Trophoblast cell (in vitro differentiated cells and primary cell): ENCODE measurements at regions not wholly inside any gene's neighbourhood (a gene's known extent, or its start where the extent isn't known, plus 50 kb on each side); places are given as distances from the start of the nearest gene placed in this dataset.
A peak's percentile ranks its signal among the peaks of the same experiment; 100 is the strongest.

Experiments used
- DNase-seq, 2 donors: peaks; one replicate each; pipeline ENCODE4 v3.0.0-alpha.2; 2016
- H2AFZ ChIP-seq: 2 replicates; pipeline ENCODE4 v1.6.1; 2013; ENCODE audit warnings: low read length, moderate library complexity, mild to moderate bottlenecking; ENCODE audit not compliant: insufficient read depth, poor library complexity
- H2AK5ac ChIP-seq: 2 replicates; pipeline ENCODE4 v1.6.1; 2013; ENCODE audit warnings: mild to moderate bottlenecking, low read length
- H2BK120ac ChIP-seq: 2 replicates; pipeline ENCODE4 v1.6.1; 2013; ENCODE audit warnings: low read length, mild to moderate bottlenecking, moderate library complexity; ENCODE audit not compliant: insufficient read depth, poor library complexity
- H2BK12ac ChIP-seq: 2 replicates; pipeline ENCODE4 v1.6.1; 2013; ENCODE audit warnings: mild to moderate bottlenecking, low read length, moderate library complexity
- H2BK5ac ChIP-seq: 2 replicates; pipeline ENCODE4 v1.6.1; 2013; ENCODE audit warnings: low read length, low read depth, moderate library complexity, mild to moderate bottlenecking; ENCODE audit not compliant: poor library complexity
- H3K14ac ChIP-seq: 2 replicates; pipeline ENCODE4 v1.6.1; 2013; ENCODE audit warnings: mild to moderate bottlenecking, low read length
- H3K18ac ChIP-seq: 2 replicates; pipeline ENCODE4 v1.6.1; 2013; ENCODE audit warnings: mild to moderate bottlenecking, low read length
- H3K23ac ChIP-seq: 2 replicates; pipeline ENCODE4 v1.6.1; 2013; ENCODE audit warnings: low read length
- H3K27ac ChIP-seq: 2 replicates; pipeline ENCODE4 v1.5.1; 2013; ENCODE audit warnings: low read depth, mild to moderate bottlenecking, inconsistent platforms, low read length, moderate library complexity
- H3K27me3 ChIP-seq: 2 replicates; pipeline ENCODE4 v1.6.1; 2013; ENCODE audit warnings: inconsistent platforms, mild to moderate bottlenecking, low read length, moderate library complexity; ENCODE audit not compliant: insufficient read depth
- H3K36me3 ChIP-seq, 2 experiments: 1 replicate in 1 of 2; 2 replicates in 1 of 2; pipeline ENCODE4 v1.6.1; 2013; ENCODE audit warnings: low read length in 2 of 2, mild to moderate bottlenecking in 2 of 2, moderate library complexity in 1 of 2; ENCODE audit not compliant: insufficient read depth in 2 of 2, control insufficient read depth in 1 of 2
- H3K4ac ChIP-seq: 2 replicates; pipeline ENCODE4 v1.6.1; 2013; ENCODE audit warnings: low read depth, mild to moderate bottlenecking, low read length, moderate library complexity
- H3K4me1 ChIP-seq, 2 experiments: 1 replicate in 1 of 2; 2 replicates in 1 of 2; pipeline ENCODE4 v1.6.1; 2013; ENCODE audit warnings: low read length in 2 of 2, mild to moderate bottlenecking in 2 of 2, moderate library complexity in 1 of 2; ENCODE audit not compliant: insufficient read depth in 2 of 2, control insufficient read depth in 1 of 2
- H3K4me2 ChIP-seq: 2 replicates; pipeline ENCODE4 v1.6.1; 2013; ENCODE audit warnings: inconsistent platforms, mild to moderate bottlenecking, low read length, moderate library complexity
- H3K4me3 ChIP-seq: 2 replicates; pipeline ENCODE4 v1.5.1; 2013; ENCODE audit warnings: mild to moderate bottlenecking, low read depth, low read length, inconsistent platforms
- H3K79me1 ChIP-seq: one replicate; pipeline ENCODE4 v1.6.1; 2013; ENCODE audit warnings: low read length
- H3K79me2 ChIP-seq: 2 replicates; pipeline ENCODE4 v1.6.1; 2013; ENCODE audit warnings: low read length, mild to moderate bottlenecking; ENCODE audit not compliant: control insufficient read depth, insufficient read depth, poor library complexity
- H3K9ac ChIP-seq: 2 replicates; pipeline ENCODE4 v1.6.1; 2013; ENCODE audit warnings: mild to moderate bottlenecking, low read length
- H3K9me3 ChIP-seq: 2 replicates; pipeline ENCODE4 v1.6.1; 2013; ENCODE audit warnings: low read depth, mild to moderate bottlenecking, control low read depth, inconsistent platforms, low read length; ENCODE audit not compliant: insufficient read depth
- H4K12ac ChIP-seq: 2 replicates; pipeline ENCODE4 v1.6.1; 2013; ENCODE audit warnings: low read depth, mild to moderate bottlenecking, low read length, moderate library complexity
- H4K8ac ChIP-seq: 2 replicates; pipeline ENCODE4 v1.6.1; 2013; ENCODE audit warnings: low read depth, mild to moderate bottlenecking, low read length, moderate library complexity
- H4K91ac ChIP-seq: one replicate; pipeline ENCODE4 v1.6.1; 2013; ENCODE audit warnings: low read depth, mild to moderate bottlenecking, low read length, moderate library complexity
- WGBS: extraction: QIAGEN DNeasy Blood & Tissue Kit; methylation state at CpG from one replicate; pipeline ENCODE4 v1.1.7; 2013; ENCODE audit warnings: missing lambda C conversion rate; ENCODE audit not compliant: insufficient read length, insufficient coverage; ENCODE audit errors: extremely low coverage; 5-methylcytosine and 5-hydroxymethylcytosine counted together

DNA sequence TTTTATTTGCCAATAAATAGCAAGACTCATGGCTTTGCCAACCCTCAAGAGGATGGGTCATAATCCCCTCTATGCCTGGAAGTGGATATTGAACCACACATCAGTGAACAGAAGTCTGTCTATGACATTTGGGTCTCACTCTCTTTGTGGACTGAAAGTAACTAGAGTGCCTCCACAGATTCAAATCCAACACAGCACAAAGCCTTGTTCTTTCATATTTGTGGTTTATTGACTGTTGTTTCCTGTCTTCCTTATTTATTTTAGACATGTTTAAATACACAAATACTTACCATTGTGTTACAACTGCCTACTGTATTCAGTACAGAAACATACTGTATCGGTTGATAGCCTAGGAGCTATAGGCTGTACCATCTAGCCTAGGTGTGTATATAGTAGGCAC lies 121.9 kb downstream of the TSN start:
- no peak overlapping the region for H3K4me3 ChIP-seq
- no peaks in the 10 kb centered on the region for H3K79me1 ChIP-seq
- H3K36me3 ChIP-seq: no peaks in the 10 kb centered on the region
- no peak overlapping the region for H3K4me2 ChIP-seq
- no peak overlapping the region for H2AK5ac ChIP-seq
- no peaks in the 10 kb centered on the region for H3K4me1 ChIP-seq
- H4K12ac ChIP-seq: no peak overlapping the region
- H3K9me3 ChIP-seq: no peaks in the 10 kb centered on the region
- no peak overlapping the region for H2BK120ac ChIP-seq
- H3K79me2 ChIP-seq: no peaks in the 10 kb centered on the region
- no peaks in the 10 kb centered on the region for H3K27me3 ChIP-seq
- WGBS: no CpG with 5 or more reads among the region's 1 CpG
- H3K14ac ChIP-seq: no peak overlapping the region
- H2BK12ac ChIP-seq: no peak overlapping the region
- no peak overlapping the region for H2BK5ac ChIP-seq
- H4K8ac ChIP-seq: no peak overlapping the region
- no peak overlapping the region for H2AFZ ChIP-seq
- no peak overlapping the region for H3K9ac ChIP-seq
- no peak overlapping the region for H3K23ac ChIP-seq
- no peak overlapping the region for H4K91ac ChIP-seq
- H3K4ac ChIP-seq: no peak overlapping the region
- DNase-seq: no peak
- no peak overlapping the region for H3K27ac ChIP-seq
- H3K18ac ChIP-seq: no peak overlapping the region

DNA sequence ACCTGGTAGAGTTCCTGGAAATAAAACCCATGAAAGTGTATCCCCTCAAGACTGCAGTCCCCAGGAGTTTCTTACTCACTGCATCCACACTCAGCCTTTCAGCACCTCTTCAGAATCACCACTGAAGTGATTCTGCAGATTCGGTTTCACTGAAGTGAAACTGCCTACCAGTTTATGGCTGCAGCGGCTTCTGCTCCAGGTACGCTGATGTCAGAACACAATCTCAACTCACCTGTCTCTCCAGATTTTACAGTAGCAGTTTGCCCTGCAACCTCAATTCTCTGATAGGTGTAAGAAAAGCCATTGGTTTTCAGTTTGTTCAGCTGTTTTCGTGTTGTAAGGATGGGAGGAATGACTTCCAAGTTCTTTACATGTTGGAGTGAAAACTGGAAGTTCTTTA lies 124.8 kb downstream of the TSN start:
- Histone ChIP-seq H3K9me3 (no peaks in the 10 kb centered on the region), H3K18ac (no peak overlapping the region), H3K23ac (no peak overlapping the region), H3K79me2 (no peaks in the 10 kb centered on the region), H2BK12ac (no peak overlapping the region), H2BK5ac (no peak overlapping the region), H2BK120ac (no peak overlapping the region), H4K12ac (no peak overlapping the region), H4K8ac (no peak overlapping the region), H3K4me1 (peaks cover 0 to 3% of the 10 kb centered on the region in 2 experiments), H4K91ac (no peak overlapping the region), H2AFZ (no peak overlapping the region), H3K14ac (no peak overlapping the region), H3K27ac (no peak overlapping the region), H3K79me1 (no peaks in the 10 kb centered on the region), H3K36me3 (no peaks in the 10 kb centered on the region), H2AK5ac (no peak overlapping the region), H3K9ac (no peak overlapping the region), H3K4ac (no peak overlapping the region), H3K27me3 (no peaks in the 10 kb centered on the region), H3K4me3 (no peak overlapping the region), H3K4me2 (no peak overlapping the region)
- no peak for DNase-seq
- no CpG with 5 or more reads among the region's 4 CpGs for WGBS

DNA sequence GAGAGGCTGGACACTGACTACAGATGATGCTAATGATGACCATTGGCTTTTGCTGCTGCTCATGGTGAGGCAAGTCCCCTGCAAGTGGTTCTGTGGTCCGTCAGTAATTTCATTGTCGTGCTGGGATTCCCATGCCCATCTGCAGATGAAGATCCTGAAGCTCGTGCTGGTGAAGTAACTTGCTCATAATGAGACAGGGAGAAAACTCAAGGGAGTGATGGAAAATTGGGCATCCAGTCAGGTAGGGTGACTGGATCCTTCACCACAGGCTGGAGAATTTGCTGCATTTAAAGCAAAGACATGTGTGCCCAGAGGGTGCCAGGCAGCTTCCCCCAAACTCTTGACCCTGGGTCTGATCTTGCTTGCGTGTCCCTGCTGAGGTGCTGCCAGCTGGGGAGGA lies 125.6 kb downstream of the TSN start:
- no peak overlapping the region for H3K4ac ChIP-seq
- H3K27ac ChIP-seq: no peak overlapping the region
- H2AK5ac ChIP-seq: no peak overlapping the region
- no peaks in the 10 kb centered on the region for H3K79me1 ChIP-seq
- no peak overlapping the region for H3K4me2 ChIP-seq
- no peaks in the 10 kb centered on the region for H3K36me3 ChIP-seq
- H3K23ac ChIP-seq: no peak overlapping the region
- H4K12ac ChIP-seq: no peak overlapping the region
- H2BK120ac ChIP-seq: no peak overlapping the region
- H3K18ac ChIP-seq: no peak overlapping the region
- H2BK12ac ChIP-seq: no peak overlapping the region
- H3K14ac ChIP-seq: no peak overlapping the region
- H2AFZ ChIP-seq: no peak overlapping the region
- H3K4me3 ChIP-seq: no peak overlapping the region
- no peak overlapping the region for H3K9ac ChIP-seq
- H3K9me3 ChIP-seq: no peaks in the 10 kb centered on the region
- no peak for DNase-seq
- no CpG with 5 or more reads among the region's 4 CpGs for WGBS
- H3K79me2 ChIP-seq: no peaks in the 10 kb centered on the region
- no peak overlapping the region for H4K91ac ChIP-seq
- H3K27me3 ChIP-seq: no peaks in the 10 kb centered on the region
- H4K8ac ChIP-seq: no peak overlapping the region
- peaks cover 0 to 3% of the 10 kb centered on the region in 2 experiments for H3K4me1 ChIP-seq
- H2BK5ac ChIP-seq: no peak overlapping the region

DNA sequence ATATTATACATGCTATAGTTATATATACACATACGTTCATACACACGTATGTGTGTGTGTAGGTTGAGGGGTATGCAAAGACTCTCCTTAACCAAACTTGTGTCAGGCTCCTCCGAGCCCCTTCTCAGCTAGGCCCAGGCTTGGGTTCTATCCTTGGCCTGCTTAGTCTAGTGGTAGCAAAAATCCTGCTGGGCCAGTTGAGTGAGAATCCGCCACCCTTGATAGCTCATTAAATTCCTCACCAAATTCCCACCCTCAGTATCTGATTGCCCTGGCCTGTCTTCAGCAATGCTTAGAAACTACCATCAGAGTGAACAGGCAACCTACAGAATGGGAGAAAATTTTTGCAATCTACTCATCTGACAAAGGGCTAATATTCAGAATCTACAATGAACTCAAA lies 126.5 kb downstream of the TSN start:
- no peaks in the 10 kb centered on the region for H3K36me3 ChIP-seq
- H2AFZ ChIP-seq: no peak overlapping the region
- H2BK5ac ChIP-seq: no peak overlapping the region
- no peak overlapping the region for H4K8ac ChIP-seq
- H2AK5ac ChIP-seq: no peak overlapping the region
- H3K18ac ChIP-seq: no peak overlapping the region
- H3K9ac ChIP-seq: no peak overlapping the region
- no CpG with 5 or more reads among the region's 4 CpGs for WGBS
- H3K23ac ChIP-seq: no peak overlapping the region
- H3K79me2 ChIP-seq: no peaks in the 10 kb centered on the region
- DNase-seq: peak; percentile 73 to 85
- no peak overlapping the region for H4K91ac ChIP-seq
- H3K4me3 ChIP-seq: no peak overlapping the region
- H3K4me1 ChIP-seq: peaks cover 0 to 3% of the 10 kb centered on the region in 2 experiments
- no peak overlapping the region for H3K4me2 ChIP-seq
- no peak overlapping the region for H2BK120ac ChIP-seq
- no peak overlapping the region for H2BK12ac ChIP-seq
- H3K9me3 ChIP-seq: no peaks in the 10 kb centered on the region
- H3K79me1 ChIP-seq: no peaks in the 10 kb centered on the region
- no peak overlapping the region for H3K14ac ChIP-seq
- H3K27ac ChIP-seq: no peak overlapping the region
- no peak overlapping the region for H3K4ac ChIP-seq
- H3K27me3 ChIP-seq: no peaks in the 10 kb centered on the region
- H4K12ac ChIP-seq: no peak overlapping the region
